HL-60 (cell line): ENCODE measurements at regions not wholly inside any gene's neighbourhood (a gene's known extent, or its start where the extent isn't known, plus 50 kb on each side); places are given as distances from the start of the nearest gene placed in this dataset.
A peak's percentile ranks its signal among the peaks of the same experiment; 100 is the strongest.

ENCODE experiments used
- DNase-seq, 2 experiments: peaks; one replicate each; pipeline ENCODE4 v3.0.0-alpha.2; 2010 to 2020; ENCODE audit warnings: low read depth in 1 of 2, low spot score in 1 of 2
- H3K27ac ChIP-seq: fragments of 250-450 bp; sonication (Bioruptor Pico); replicated peaks from 2 replicates; pipeline ENCODE4 v1.5.1; 2020; ENCODE audit warnings: mild to moderate bottlenecking, moderate library complexity
- H3K27me3 ChIP-seq: fragments of 250-450 bp; sonication (Bioruptor Pico); 2 replicates; pipeline ENCODE4 v1.5.1; 2021; ENCODE audit warnings: mild to moderate bottlenecking, moderate library complexity; ENCODE audit not compliant: insufficient read depth, poor library complexity, severe bottlenecking
- H3K4me3 ChIP-seq: replicated peaks from 2 replicates; pipeline ENCODE4 v1.5.1; 2011; ENCODE audit warnings: mild to moderate bottlenecking, control low read depth, low read length; ENCODE audit not compliant: insufficient read depth
- CTCF ChIP-seq: IDR thresholded peaks from one replicate; pipeline ENCODE4 v1.5.1; 2011; ENCODE audit warnings: low read length, control low read depth, inconsistent platforms; ENCODE audit not compliant: insufficient read depth
- GABPA ChIP-seq: IDR thresholded peaks from 2 replicates; pipeline ENCODE4 v1.6.1; 2012; ENCODE audit warnings: low read depth
- POLR2AphosphoS5 ChIP-seq: IDR thresholded peaks from 2 replicates; pipeline ENCODE4 v1.6.1; 2012; ENCODE audit warnings: low read depth
- REST ChIP-seq: IDR thresholded peaks from 2 replicates; pipeline ENCODE4 v1.6.1; 2012; ENCODE audit warnings: low read depth; ENCODE audit not compliant: insufficient replicate concordance
- SPI1 ChIP-seq: IDR thresholded peaks from 2 replicates; pipeline ENCODE4 v1.6.1; 2012; ENCODE audit warnings: low read depth, mild to moderate bottlenecking, borderline replicate concordance

- no peaks in the 10 kb centered on the region for H3K27me3 ChIP-seq
- H3K4me3 ChIP-seq, result no peak overlapping the region
- no peak overlapping the region for H3K27ac ChIP-seq
- no peak for TF ChIP-seq POLR2AphosphoS5
- TF ChIP-seq GABPA, result no peak
- no peak for TF ChIP-seq REST
- TF ChIP-seq SPI1, result no peak
- no peak for TF ChIP-seq CTCF
- peak in 1 of 2 experiments; percentile 10 for DNase-seq
Measured at GRCh38 chr3:18988614-18989229, 159.6 kb upstream of the KCNH8 start.

- no peaks in the 10 kb centered on the region for H3K27me3 ChIP-seq
- H3K27ac ChIP-seq, result no peak overlapping the region; the same call in 1 of the 2 replicates
- TF ChIP-seq SPI1 (no peak), CTCF (no peak), POLR2AphosphoS5 (no peak), REST (no peak), GABPA (no peak)
- H3K4me3 ChIP-seq, result no peak overlapping the region
- peak in 1 of 2 experiments; percentile 13 for DNase-seq
Measured at GRCh38 chr3:18987862-18988447, 160.4 kb upstream of the KCNH8 start.

GRCh38 chr3:18987070-18987469 lies 161.2 kb upstream of the KCNH8 start:
- Histone ChIP-seq H3K27me3 (no peaks in the 10 kb centered on the region), H3K27ac (no peak overlapping the region), H3K4me3 (no peak overlapping the region)
- DNase-seq, result no peak
- TF ChIP-seq CTCF (no peak), REST (no peak), SPI1 (no peak), POLR2AphosphoS5 (no peak), GABPA (no peak)
